ENCODE measurements at regions not wholly inside any gene's neighbourhood (a gene's known extent, or its start where the extent isn't known, plus 50 kb on each side); places are given as distances from the start of the nearest gene placed in this dataset.

GRCh38 chr10:117903854-117904253 lies 142.9 kb downstream of the RAB11FIP2 start:
- Histone ChIP-seq H3K27me3 (ENCODE audit: control insufficient read depth in 2 of 2, insufficient read depth in 2 of 2, low read length in 2 of 2) (no peaks in the 10 kb centered on the region), H3K36me3 (ENCODE audit: control insufficient read depth in 2 of 2, extremely low read depth in 1 of 2, insufficient read depth in 2 of 2, low read length in 2 of 2) (no peaks in the 10 kb centered on the region), H3K4me2 (ENCODE audit: insufficient read depth, low read length) (no peak overlapping the region), H4K20me1 (replicated peaks; ENCODE audit: control insufficient read depth, extremely low read depth, insufficient read depth, low read length) (no peaks in the 10 kb centered on the region), H3K4me1 (ENCODE audit: control insufficient read depth, extremely low read depth, insufficient read depth, low read length) (no peaks in the 10 kb centered on the region), H3K9ac (replicated peaks; ENCODE audit: extremely low read depth, insufficient read depth, low read length) (no peak overlapping the region), H2AFZ (ENCODE audit: low read depth, low read length) (no peak overlapping the region), H3K27ac (ENCODE audit: insufficient read depth, low read depth, low read length) (no peak overlapping the region), H3K9me3 (replicated peaks; ENCODE audit: control insufficient read depth, insufficient read depth, low read length) (no peaks in the 10 kb centered on the region), H3K79me2 (ENCODE audit: control insufficient read depth, insufficient read depth, low read length) (no peaks in the 10 kb centered on the region), H3K9me1 (replicated peaks; ENCODE audit: control insufficient read depth, extremely low read depth, insufficient read depth, low read length) (no peaks in the 10 kb centered on the region), H3K4me3 (replicated peaks in 1 of 3; ENCODE audit: insufficient read depth in 1 of 3, low read depth in 1 of 3, low read length in 3 of 3) (no peak overlapping the region)
- ChIA-PET POLR2A (no interaction called here), CTCF (no interaction called here)
- no TSS peak for BruUV-seq (replicated peaks)
- FAIRE-seq (no peak), DNase-seq (ENCODE audit: low read depth, low spot score) (no peak)
- TF ChIP-seq MYC (IDR thresholded peaks at IDR 0.05; ENCODE audit: low read depth, low read length) (no peak), POLR2A (IDR thresholded peaks at IDR 0.05; ENCODE audit: low read depth, low read length) (no peak), POLR2AphosphoS5 (IDR thresholded peaks at IDR 0.05; ENCODE audit: insufficient read depth, low read depth, low read length) (no peak), EZH2 (IDR thresholded peaks at IDR 0.05; ENCODE audit: borderline replicate concordance, low read depth, low read length, severe bottlenecking) (no peak), JUN (IDR thresholded peaks at IDR 0.05; ENCODE audit: borderline replicate concordance, insufficient read depth, insufficient read length, low read depth) (no peak), FOS (IDR thresholded peaks at IDR 0.05; ENCODE audit: borderline replicate concordance, insufficient read depth, low read length) (no peak), GATA2 (IDR thresholded peaks at IDR 0.05; ENCODE audit: insufficient read depth, insufficient read length, low read depth, low read length) (no peak)
- TF ChIP-seq, protein P1, sequence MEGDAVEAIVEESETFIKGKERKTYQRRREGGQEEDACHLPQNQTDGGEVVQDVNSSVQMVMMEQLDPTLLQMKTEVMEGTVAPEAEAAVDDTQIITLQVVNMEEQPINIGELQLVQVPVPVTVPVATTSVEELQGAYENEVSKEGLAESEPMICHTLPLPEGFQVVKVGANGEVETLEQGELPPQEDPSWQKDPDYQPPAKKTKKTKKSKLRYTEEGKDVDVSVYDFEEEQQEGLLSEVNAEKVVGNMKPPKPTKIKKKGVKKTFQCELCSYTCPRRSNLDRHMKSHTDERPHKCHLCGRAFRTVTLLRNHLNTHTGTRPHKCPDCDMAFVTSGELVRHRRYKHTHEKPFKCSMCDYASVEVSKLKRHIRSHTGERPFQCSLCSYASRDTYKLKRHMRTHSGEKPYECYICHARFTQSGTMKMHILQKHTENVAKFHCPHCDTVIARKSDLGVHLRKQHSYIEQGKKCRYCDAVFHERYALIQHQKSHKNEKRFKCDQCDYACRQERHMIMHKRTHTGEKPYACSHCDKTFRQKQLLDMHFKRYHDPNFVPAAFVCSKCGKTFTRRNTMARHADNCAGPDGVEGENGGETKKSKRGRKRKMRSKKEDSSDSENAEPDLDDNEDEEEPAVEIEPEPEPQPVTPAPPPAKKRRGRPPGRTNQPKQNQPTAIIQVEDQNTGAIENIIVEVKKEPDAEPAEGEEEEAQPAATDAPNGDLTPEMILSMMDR (IDR thresholded peaks at IDR 0.05; ENCODE audit: extremely low read depth in 1 of 2, insufficient read depth in 1 of 2, low read depth in 1 of 2, low read length in 2 of 2) = no peak
- TF ChIP-seq, protein P2, sequence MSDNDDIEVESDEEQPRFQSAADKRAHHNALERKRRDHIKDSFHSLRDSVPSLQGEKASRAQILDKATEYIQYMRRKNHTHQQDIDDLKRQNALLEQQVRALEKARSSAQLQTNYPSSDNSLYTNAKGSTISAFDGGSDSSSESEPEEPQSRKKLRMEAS (IDR thresholded peaks at IDR 0.05; ENCODE audit: insufficient read depth, insufficient read length) = no peak
- dilution Hi-C loops (cut with MboI; ENCODE audit: extremely low pct_ligation_motif_present, low sequenced_read_pairs) (no loop called here), intact Hi-C loops (cut with micrococcal nuclease) (no loop called here)

Data from endothelial cell of umbilical vein (primary cell).